ENCODE measurements at regions not wholly inside any gene's neighbourhood (a gene's known extent, or its start where the extent isn't known, plus 50 kb on each side); places are given as distances from the start of the nearest gene placed in this dataset.
A peak's percentile ranks its signal among the peaks of the same experiment; 100 is the strongest.

GRCh38 chr4:129167640-129168260, 71.8 kb downstream of the C4orf33 start:
- no peak for DNase-seq (ENCODE audit: low spot score)

DNA sequence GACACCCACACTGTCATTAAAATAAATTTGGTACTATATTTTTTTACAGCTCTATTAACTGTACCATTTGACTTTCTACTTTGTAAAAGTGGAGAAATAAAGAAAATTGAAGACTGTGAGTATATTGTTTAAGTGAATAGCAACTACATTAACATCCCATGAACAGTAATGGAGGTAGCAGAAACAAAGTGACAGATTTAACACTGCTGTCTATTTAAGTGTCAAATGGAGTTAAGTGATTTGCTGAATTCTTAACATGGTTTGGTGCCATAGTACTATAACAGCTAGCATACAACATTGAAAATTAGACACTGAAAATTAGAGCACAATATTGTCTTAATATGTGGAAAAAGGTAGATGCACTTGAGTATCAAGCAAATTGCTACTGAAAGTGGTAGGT, 76.2 kb downstream of the C4orf33 start:
- no peak for DNase-seq (ENCODE audit: low spot score)

DNA sequence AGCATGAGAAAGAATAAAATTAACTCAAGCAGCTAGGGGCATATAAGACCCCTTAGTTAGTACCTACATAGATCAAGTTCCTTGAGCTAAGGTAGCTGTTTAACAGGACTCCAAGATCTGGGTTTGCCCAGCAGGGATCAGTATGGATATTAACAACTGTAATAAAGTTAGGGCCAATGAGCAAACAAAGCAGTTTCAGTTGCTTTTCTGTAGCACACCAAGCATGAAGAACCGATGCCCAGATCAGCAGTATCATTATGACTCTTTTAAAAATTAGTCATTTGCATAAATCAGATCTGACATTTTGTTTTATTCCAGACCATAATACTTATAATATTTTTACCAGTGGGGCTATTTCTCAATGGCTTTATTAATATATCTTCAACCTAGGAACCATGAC, 80.9 kb downstream of the C4orf33 start:
- no peak for DNase-seq (ENCODE audit: low spot score)

- DNase-seq (ENCODE audit: low spot score), result no peak
These were observed 83.3 kb downstream of the C4orf33 start for GRCh38 chr4:129179276-129179675.

DNA sequence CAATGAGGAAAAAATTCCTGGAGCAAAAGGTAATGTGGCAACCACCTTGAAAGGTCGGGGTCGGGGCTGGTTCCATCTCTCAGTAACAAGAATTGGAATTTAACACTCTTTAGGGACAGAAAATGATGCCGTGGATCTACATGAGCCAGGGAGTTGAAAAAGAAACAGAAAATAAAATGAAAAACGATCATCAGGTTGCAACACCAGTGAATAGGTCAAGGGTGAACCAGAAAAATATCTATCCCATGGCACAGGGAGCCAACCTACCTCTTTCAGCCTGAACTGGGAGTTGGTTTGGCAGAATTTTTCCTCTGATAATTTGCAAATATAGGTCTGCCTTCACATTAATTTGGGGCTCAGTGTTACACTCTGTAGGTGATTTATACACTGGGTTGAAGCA, 93.7 kb downstream of the C4orf33 start:
- no peak for DNase-seq (ENCODE audit: low spot score)

DNA sequence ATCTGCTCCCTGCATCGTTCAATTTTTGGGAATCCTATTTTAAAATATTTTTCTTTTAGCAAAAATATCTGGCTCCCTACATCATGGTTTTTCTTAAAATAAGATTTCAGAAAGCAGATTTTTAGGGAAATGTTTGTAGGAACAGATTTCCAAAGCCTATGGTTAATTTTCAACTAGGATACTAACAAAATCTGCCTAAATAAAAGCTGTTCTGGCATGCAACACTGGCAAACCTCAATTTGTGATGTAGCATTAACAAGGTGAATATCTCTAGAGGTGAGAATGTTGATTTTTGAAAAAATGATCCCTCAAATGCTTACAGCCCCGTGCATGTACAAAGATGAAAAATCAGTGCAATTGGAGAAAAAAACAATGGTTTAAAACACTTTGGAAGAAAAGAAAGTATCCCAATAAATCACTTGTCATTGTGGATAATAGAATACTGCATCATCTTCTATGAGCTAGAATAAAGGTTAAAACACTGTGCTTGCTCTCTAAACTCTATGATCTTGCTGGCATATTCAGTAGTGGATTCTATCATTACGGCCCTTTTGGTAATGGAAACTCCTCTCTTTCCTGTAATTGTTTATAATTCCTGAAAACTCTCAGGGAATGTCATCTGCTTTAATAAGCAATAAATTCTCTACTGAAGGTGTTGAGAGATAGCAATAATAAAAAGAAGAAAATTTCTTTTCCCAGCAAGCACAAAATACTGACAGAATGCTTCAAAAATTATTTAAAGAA, 97.6 kb downstream of the C4orf33 start:
- DNase-seq (ENCODE audit: low spot score), result no peak

DNA sequence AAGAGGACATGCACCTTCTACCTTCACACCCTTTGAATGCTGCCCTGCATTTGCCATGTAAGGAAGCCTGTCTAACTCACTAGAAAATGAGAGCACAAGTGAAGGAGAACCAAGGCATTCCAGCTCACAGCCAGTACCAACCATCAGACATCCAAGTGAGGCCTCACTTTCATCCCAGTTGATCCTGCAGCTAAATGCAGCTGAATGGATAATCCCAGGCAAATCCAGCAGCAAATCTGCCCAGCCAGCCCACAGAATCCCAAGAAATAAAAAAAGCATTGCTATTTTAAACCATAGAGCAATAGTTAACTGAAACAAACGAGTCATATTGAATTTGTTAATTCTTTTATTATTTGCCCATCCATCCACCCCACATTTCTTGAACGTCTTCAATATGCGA, 112.5 kb downstream of the C4orf33 start:
- DNase-seq (ENCODE audit: low spot score), result no peak

GRCh38 chr4:129213692-129214091, 117.7 kb downstream of the C4orf33 start:
- no peak for DNase-seq (ENCODE audit: low spot score)

- peak; percentile 23 for DNase-seq (ENCODE audit: low spot score)
These were observed 122.4 kb downstream of the C4orf33 start for GRCh38 chr4:129218360-129218759.

GRCh38 chr4:129218897-129219296, 122.9 kb downstream of the C4orf33 start:
- DNase-seq (ENCODE audit: low spot score), result no peak

- DNase-seq (ENCODE audit: low spot score), result no peak
These were observed 124.3 kb downstream of the C4orf33 start for GRCh38 chr4:129220254-129220653.

DNA sequence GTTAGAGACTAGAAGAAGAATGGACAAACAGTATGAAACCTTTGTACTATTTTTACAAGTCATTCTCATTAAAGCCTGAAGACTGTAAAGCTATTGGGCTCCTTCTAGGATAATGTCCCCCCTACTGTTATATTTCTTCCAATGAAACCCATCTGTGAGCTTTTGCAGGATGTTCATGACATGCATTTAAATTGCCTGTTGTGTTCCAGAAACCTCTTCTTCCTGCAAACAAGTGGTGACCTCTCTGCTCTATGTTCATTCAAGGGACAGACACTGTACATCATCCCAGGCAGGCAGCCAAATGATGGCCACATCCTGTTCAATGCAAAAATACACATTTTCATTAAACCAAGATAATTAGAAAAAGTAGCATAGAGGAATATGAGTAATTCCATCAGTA, 128.0 kb downstream of the C4orf33 start:
- DNase-seq (ENCODE audit: low spot score), result no peak

DNA sequence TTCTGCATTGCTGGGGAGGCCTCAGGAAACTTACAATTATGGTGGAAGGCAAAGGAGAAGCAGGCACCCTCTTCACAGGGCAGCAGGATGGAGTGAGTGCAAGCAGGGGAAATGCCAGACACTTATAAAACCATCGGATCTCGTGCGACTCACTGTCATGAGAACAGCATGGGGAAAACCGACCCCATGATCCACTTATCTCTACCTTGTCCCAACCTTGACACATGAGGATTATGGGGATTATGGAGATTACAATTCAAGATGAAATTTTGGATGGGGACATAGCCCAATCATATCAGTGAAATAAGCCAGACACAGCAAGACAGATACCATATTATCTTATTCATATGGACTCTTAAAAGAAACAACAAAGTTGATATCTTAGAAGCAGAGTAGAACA, 134.9 kb downstream of the C4orf33 start:
- DNase-seq (ENCODE audit: low spot score), result no peak

DNA sequence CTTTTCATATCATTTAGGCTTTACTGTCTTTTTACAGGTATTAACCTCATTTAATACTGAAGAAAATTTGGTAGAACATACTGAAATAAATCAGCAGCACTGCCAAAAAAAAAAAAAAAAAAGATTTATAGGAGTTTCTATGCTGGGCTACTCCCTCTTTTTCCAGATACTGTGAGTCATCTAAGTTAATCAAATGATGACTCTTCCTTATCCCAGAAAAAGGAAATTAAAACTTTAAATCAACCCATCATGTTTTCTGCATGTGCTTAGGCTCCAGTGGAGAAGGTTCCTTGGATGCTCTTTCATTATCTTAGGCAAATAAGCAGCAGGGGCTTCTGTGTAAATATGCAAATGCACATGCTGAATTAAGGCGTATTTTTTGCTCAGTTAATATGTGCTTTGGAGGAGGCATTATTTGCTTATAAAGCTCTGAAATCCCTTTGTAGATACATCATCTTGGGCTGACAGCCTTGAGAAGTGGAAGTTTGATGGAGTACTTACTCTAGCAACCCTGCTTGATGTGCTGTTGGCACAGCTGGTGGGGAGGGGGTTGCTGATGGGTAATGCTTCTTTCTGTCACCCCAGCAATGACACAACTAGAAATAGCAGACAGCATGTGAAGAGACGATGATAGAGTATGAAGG, 136.1 kb downstream of the C4orf33 start:
- DNase-seq (ENCODE audit: low spot score), result peak; percentile 29

DNA sequence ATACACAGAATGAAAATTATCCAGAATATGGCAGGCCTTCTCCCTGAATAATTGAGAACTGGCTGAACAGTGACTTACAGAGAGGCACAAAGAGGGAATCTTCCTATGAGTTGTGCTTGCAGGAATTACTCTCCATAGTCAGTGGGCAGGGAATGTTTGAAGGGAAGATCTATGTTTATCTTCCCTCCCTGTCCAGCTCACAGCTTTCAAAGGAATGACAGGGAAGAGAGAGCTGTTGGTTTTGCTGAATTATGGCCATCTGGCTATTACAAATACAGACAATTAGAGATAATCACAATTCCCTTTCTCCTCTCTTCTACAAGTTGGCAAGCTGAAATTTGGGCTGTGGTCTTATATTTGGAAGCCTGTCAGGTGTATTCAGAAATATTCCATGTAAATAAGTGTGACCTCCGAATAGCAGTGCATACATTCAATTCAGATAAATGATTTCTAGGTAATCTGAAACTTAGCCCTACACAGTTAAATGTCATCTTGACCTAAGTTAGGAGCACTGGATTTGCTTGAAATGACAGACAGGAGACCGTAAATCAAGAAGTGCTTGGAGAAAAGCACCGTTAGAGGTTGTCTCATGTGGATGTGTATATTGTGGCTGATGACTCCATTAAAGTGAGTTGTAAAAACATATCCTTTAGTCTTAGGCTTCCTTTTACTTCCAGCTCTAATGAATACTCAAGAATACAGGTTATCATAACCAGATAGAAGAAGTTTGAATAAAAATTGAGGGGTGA, 136.8 kb downstream of the C4orf33 start:
- peak; percentile 25 for DNase-seq (ENCODE audit: low spot score)

GRCh38 chr4:129233691-129234090, 137.7 kb downstream of the C4orf33 start:
- DNase-seq (ENCODE audit: low spot score), result no peak

DNA sequence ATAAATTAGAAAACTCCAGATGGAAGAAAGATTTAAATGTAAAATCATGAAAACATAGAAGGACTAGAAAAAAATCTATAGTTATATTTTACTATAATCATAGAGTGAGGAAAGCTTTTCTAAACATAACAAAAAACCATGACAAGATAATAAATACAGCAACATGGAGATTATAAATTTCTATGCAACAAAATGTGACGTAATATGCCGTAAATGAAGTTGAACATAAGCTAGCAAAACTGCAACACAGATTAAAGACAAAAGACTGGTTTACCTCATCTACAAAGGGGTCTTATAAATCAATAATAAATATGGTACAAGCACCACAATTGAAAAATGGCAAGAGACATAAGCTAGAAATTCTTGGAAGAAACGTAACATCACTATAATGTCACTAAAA, 140.4 kb downstream of the C4orf33 start:
- no peak for DNase-seq (ENCODE audit: low spot score)

DNA sequence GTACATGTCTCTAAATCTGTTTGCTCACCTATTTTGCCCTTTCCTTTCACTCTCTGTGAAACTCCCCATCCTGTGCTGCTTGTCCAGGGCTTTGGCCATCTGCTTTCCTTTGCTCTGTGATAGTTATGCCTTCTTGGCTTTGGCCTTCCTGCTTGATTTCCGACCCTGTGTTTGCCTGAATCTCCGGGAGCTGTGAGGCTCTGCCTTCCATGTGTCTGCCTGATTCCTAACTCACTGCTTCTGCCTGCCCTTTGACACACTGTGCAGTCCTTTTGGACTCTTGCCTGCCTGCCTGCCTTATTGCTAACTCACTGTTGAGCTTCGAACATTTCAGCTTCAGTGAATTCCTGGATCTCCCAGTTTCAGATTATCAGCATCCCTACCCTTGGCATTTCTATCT, 143.1 kb downstream of the C4orf33 start:
- DNase-seq (ENCODE audit: low spot score), result no peak

- DNase-seq (ENCODE audit: low spot score), result no peak
These were observed 144.9 kb downstream of the C4orf33 start for GRCh38 chr4:129240816-129241215.

DNA sequence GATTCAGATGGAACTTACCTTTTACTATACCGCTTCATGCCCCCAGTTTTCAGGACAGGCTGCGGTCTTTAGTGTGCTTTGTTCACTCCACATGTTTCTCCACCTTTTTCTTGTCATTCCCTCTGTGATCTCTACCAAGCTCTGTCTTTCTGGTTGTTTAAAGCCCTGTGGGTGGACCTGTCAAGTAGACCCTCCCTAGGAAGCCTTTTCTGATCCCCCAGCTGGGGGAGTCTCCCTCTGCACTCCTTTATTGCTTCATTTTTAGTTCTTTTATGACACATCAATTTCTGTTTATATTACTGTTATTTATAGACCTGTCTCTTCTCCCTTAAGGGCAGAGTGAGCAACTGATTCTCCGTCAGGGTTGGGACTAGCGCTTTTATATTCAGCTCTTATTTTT, 150.2 kb downstream of the C4orf33 start:
- DNase-seq (ENCODE audit: low spot score), result no peak

DNA sequence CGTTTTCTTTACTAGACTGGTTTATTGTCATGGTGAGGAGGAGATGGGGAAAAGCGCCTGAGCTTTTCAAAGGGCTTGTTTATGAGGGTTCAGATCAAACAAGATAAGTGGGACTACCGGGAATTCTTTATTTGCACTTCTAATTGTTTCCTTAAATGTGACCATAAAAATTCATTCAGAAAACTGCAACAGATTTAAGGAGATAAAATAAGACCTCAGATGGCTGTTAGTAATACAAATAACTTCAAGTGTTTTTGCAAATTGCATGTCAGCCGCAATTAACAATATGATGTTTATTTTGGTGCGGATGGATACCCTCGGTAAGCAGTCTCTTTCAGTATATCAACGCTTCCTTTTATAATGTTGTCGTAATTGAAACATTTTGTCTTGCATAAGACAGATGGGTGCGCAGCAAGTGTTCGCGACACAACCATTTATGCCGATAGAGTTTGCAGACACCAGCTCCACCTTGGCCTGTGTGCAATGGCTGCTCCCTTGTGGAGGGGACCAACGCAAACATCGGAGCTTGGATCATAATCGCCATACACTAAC, 151.0 kb downstream of the C4orf33 start:
- DNase-seq (ENCODE audit: low spot score), result no peak

GRCh38 chr4:129248621-129249020, 152.7 kb downstream of the C4orf33 start:
- DNase-seq (ENCODE audit: low spot score), result no peak
